AG20443 (cell line): ENCODE measurements at regions not wholly inside any gene's neighbourhood (a gene's known extent, or its start where the extent isn't known, plus 50 kb on each side); places are given as distances from the start of the nearest gene placed in this dataset.
"Not testable (repeated sequence)": the region's sequence is repeated elsewhere in the genome, so short reads cannot be mapped to it uniquely, and the experiment has no call there.

Source experiments
- DNase-seq: peaks from one replicate; pipeline ENCODE4 v3.0.0; 2012; ENCODE audit warnings: low spot score, mixed read lengths

GRCh38 chr17:70375406-70375805 is 206.1 kb downstream of the KCNJ2 start:
- DNase-seq = no peak

DNA sequence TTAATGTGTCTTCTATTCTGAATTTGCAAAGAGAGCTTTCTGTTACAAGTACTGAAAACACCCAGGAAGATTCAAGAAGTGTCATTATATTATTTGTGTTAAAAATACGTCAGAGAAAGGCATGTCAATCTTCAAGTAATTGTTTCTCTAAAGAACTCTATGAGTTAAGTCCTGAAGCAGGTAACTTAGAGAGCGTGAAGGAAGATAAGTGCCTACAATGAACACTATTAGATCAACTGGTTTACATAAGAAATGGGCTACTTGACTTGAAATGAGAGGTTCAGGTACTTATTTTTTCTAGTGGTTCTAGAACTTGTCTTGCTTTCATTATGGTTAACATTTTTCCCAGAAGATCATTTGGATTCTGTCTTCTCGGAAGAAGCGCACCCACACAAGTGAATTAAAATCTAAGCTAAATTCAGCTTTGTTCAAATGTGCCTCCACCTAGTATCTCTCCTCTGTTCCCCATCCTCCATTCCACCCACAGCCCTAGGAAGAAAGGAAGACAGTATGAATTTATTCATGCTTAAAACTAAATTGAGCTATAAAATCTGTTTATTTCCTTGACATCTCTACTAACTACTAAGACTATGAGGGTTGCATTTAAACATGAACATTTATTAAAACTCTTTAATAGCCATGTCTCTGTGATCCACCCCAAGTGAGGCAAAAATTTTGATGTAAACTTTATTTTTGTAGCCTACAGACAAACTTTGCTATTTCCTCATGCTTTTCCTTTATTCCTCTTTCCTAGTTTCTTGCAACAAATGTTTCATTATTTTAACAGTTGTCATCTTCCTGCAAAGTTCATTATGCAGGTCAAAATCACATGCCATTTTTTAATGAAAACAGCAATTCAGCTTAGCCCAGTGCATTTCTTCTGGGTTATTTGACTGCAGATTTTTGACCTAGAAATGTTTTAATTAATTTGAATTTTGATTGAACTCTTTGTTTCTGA is 206.8 kb downstream of the KCNJ2 start:
- DNase-seq = no peak

- DNase-seq = no peak
Measured at GRCh38 chr17:70377654-70378053, 208.3 kb downstream of the KCNJ2 start.

GRCh38 chr17:70378076-70378475 is 208.7 kb downstream of the KCNJ2 start:
- no peak for DNase-seq

- no peak for DNase-seq
Measured at GRCh38 chr17:70379945-70380344, 210.6 kb downstream of the KCNJ2 start.

GRCh38 chr17:70381916-70382315 is 212.6 kb downstream of the KCNJ2 start:
- DNase-seq = not testable (repeated sequence)

GRCh38 chr17:70388326-70388725 is 219.0 kb downstream of the KCNJ2 start:
- DNase-seq = no peak

- not testable (repeated sequence) for DNase-seq
Measured at GRCh38 chr17:70389232-70389757, 220.0 kb downstream of the KCNJ2 start.

- DNase-seq = no peak
Measured at GRCh38 chr17:70390049-70390448, 220.7 kb downstream of the KCNJ2 start.

DNA sequence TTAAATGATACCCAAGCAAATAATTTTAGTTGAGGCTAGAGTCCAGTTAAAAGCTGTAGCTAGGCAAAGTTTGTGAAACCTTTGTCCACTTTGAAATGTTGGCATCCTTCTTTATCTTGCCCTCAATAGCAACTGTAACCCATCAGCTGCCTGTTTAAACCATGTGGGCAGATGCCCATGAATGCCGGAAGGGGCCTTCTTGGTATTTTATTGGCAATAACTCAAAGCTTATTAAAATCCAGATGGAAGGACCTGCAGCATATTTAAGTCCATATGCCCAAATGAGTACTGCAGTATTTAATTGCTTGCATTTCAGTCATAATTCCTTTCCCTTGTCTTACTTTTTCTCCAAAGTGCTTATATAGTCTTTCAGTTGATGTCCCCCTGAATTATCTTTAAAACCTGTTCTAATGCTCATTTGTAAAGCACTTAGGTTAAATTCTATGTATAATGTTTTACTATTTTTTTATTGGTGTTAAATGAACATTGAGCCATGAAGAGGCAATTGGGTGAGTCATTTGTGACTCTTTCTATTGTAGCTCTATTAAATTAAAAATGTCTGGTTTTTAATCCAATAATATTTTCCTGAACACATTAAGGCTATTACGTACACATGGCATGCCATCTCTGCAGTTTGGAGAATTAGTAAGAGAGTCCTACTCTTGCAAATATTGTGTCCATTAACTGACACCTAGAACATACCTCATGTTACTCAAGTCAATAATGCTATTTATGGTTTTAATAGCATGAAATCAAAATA is 225.3 kb downstream of the KCNJ2 start:
- no peak for DNase-seq

DNA sequence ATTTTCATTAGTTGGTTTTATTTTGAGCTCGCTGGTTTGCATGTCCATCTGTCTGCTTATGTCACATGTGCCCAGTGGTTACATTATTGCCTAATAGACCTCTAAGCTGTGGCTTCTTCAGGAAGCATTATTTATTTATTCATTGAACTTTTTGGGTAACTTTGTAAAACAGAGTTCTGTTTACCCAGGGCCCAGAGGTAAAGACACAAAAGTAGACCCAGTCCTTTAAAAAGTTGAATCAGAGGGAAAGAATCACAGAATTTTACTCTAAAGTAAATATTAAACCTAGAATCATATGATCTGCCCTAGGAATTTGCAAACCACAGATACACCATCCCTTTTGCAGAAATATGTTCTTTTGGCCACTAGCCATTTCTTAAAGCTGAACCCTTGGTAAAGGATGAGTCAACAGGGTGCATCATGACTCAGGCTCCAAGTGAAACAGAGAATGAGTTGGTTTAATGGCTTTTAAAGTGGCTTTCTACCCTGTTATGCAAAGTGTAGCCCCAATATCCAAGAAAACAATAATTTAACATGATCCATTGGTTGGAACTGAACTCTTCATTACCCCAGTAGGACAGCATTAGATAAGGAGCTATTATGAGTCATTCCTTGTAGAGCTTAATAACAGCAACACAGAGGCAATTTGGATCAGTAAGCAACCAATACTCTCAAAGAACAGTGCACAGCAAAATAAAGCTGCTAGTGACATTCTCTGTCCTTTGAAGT is 236.3 kb downstream of the KCNJ2 start:
- peak; percentile 69 for DNase-seq

GRCh38 chr17:70407506-70407905 is 238.2 kb downstream of the KCNJ2 start:
- DNase-seq = no peak

DNA sequence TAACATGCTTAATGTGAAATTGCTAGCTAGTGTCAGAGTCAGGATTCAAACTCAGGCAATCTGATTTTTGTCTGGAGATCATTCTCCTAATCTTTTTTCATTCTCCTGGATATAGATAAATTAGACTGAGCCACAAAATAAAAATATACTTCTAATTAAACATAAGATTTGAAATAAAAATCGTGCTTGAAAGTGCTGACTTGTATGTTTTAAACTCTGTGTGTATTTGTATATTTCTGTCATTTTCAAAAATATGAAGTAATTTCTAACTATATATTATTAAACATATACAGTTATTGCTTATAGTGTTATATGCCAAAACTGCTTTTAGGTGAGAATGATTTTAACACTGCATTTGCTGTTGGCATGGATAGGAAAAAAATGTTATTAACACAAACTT is 239.4 kb downstream of the KCNJ2 start:
- no peak for DNase-seq

GRCh38 chr17:70414300-70414699 is 245.0 kb downstream of the KCNJ2 start:
- no peak for DNase-seq

DNA sequence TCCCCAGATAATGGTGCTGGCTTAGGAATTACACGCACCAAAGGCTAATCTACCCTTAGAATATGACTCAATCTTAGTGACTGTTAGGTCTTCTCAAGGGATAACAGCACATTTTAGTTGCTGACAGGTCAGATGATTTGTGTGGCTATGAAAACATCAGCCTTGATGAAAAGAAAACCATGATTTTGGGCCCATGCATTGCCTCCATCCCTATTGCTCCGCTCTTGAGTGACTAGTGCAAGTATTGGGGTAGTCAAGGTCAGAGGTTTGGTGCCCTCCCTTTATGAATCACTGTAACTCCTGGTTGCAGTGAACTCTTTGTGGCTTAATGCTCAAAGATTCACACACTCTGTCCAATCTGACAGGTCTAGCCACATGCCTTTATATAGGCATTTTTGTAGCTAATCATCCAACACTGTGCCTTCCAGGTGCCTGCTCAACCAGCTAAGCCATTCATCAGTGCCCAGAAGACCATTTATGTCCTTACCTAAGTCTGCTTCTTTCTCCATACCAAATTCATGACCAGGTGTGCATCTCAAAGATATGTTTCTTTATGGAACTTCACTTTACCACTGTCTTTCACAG is 251.6 kb downstream of the KCNJ2 start:
- DNase-seq = no peak

- DNase-seq = no peak
Measured at GRCh38 chr17:70422862-70423261, 253.5 kb downstream of the KCNJ2 start.

- no peak for DNase-seq
Measured at GRCh38 chr17:70423562-70423961, 254.2 kb downstream of the KCNJ2 start.

DNA sequence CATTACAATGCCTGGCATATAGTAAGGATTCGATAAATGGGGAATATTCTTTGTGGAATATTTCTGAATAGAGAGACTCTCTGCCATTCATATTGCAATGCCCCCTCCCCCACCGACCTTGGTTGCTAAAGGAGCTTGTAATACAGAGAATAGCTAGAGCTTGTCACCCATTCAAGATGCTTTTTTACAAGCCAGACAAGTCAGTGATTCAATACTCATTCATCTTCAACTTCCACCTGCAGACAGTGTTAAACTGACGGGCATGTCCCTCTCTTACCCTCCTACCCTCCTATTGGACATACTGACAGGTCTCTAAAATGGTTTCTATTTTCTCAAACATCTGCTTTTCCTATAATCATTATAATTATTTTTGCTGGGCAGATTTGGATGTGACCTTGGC is 257.4 kb downstream of the KCNJ2 start:
- DNase-seq = no peak

GRCh38 chr17:70434536-70435490 is 265.5 kb downstream of the KCNJ2 start:
- DNase-seq = no peak

DNA sequence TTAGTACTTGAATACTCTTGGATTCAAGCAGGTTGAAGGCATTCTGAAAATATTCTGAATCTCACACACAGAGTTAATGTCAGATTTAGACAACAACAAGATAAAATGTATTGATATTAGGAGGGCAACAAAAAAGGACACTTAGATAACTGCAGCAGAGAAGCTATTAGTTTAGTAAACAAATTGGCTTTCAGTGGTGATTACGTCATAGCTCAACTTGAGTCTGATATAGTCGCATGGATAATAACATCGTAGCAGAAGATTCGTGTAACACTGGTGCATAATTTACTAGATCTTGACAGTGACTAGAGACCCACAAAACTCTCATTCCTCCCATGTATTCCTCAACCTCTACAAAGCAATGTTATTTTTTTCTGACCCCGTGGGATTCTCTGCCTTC is 268.3 kb downstream of the KCNJ2 start:
- no peak for DNase-seq

DNA sequence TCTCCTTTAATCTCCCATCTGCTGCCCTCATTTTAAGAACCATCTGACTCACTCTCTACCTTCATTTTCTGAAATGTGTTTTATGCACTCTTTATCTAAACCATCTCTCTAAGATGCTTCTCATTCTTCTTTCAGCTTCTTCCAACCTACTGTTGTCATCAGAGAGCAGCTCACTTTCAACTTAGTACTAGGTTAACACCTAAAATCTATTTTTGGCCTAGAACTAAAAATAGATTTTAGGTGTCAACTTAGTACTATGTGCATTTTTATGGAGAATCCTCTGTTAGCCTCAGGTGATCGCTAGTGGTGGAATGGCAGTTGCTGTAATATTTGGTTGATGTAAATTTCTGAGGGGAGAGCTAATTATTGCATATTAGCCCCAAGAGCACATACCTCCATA is 277.1 kb downstream of the KCNJ2 start:
- DNase-seq = no peak
